Thyroid gland (tissue), 4 donors: ENCODE measurements at regions not wholly inside any gene's neighbourhood (a gene's known extent, or its start where the extent isn't known, plus 50 kb on each side); places are given as distances from the start of the nearest gene placed in this dataset.

Experiments
- CTCF ChIP-seq, 6 experiments: fragments of 200-600 bp in 3 of 6; fragments of 450-650 bp in 3 of 6; sonication (generic) in 3 of 6; IDR thresholded peaks; one replicate each; pipeline ENCODE4 v1.5.1; 2016 to 2019; ENCODE audit warnings: antibody characterized with exemption in 6 of 6, mild to moderate bottlenecking in 2 of 6, inconsistent platforms in 1 of 6, moderate library complexity in 1 of 6
- POLR2A ChIP-seq, 2 donors: fragments of 450-650 bp; IDR thresholded peaks; one replicate each; pipeline ENCODE4 v1.6.1; 2017; ENCODE audit warnings: antibody characterized with exemption in 2 of 2, mild to moderate bottlenecking in 2 of 2, moderate library complexity in 1 of 2

GRCh38 chr18:41320100-41320499, 634.9 kb upstream of the PIK3C3 start:
- TF ChIP-seq CTCF (IDR thresholded peaks at IDR 0.05) (no peak), POLR2A (IDR thresholded peaks at IDR 0.05) (no peak)
